AG10803 (cell line): ENCODE measurements at regions not wholly inside any gene's neighbourhood (a gene's known extent, or its start where the extent isn't known, plus 50 kb on each side); places are given as distances from the start of the nearest gene placed in this dataset.

Source experiments
- DNase-seq: peaks from one replicate; pipeline ENCODE4 v3.0.0; 2010; ENCODE audit warnings: low read depth
- H3K4me3 ChIP-seq: 2 replicates; pipeline ENCODE4 v1.5.1; 2011; ENCODE audit warnings: mild to moderate bottlenecking, low read length, control low read depth
- TF ChIP-seq, protein P1 (sequence below): conservative IDR thresholded peaks from 2 replicates; pipeline ENCODE4 v1.5.1; 2011; ENCODE audit warnings: mild to moderate bottlenecking, low read length, control low read depth, inconsistent platforms

DNA sequence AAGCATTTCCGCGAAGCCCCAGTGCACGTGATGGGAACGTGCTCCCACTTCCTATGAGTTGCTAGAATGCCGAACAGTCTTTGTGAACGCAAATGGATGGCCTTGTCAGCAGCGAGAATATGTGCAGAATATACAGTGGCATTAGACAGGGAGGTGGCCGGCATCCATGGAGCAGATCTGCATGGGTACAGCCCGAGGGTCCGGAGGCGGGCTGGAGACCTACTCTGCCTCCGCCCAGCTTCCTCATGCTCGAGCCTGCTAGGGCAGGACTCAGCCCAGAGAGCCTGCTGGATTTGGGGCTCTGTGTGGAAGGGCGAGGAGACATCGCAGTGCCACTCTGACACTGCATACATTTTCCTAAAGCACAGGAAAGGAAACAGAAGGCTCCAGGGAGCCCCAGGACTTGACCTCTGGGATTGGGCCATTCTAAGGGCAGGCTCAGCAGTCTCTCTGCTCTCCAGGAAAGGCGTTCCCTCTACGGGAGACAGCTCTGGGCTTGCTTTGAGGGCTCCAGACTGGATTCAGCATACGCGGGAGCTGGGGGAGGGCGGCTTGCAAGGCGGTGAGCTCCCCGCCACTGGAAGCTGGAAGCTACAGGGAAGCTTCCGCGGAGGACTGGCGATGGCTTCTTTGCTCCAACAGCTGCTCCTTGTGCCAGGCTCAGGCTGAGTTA is 55.9 kb upstream of the UQCRFS1 start:
- TF ChIP-seq, protein P1, sequence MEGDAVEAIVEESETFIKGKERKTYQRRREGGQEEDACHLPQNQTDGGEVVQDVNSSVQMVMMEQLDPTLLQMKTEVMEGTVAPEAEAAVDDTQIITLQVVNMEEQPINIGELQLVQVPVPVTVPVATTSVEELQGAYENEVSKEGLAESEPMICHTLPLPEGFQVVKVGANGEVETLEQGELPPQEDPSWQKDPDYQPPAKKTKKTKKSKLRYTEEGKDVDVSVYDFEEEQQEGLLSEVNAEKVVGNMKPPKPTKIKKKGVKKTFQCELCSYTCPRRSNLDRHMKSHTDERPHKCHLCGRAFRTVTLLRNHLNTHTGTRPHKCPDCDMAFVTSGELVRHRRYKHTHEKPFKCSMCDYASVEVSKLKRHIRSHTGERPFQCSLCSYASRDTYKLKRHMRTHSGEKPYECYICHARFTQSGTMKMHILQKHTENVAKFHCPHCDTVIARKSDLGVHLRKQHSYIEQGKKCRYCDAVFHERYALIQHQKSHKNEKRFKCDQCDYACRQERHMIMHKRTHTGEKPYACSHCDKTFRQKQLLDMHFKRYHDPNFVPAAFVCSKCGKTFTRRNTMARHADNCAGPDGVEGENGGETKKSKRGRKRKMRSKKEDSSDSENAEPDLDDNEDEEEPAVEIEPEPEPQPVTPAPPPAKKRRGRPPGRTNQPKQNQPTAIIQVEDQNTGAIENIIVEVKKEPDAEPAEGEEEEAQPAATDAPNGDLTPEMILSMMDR = no peak
- DNase-seq = no peak
- H3K4me3 ChIP-seq = no peak overlapping the region

DNA sequence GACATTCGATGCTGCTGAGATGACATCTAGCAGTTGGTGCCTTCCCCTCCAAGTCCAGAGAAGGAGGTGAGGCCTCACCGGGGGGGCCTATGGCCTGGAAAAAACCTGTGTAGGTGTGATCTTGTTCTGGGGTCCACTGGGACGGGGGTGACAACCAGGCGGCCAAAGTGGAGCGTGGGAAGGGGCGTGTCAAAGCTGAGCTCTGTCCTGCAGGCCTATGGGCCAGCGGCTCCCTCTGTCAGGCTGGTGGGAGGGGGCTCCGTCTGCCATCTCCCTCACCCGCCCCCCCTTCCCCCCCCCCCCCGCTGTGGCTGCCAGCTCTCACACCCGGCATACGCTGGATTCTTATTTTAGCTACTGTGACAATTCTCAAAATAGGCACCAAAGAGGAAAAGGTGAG is 56.7 kb upstream of the UQCRFS1 start:
- TF ChIP-seq, protein P1 = no peak
- H3K4me3 ChIP-seq = no peak overlapping the region
- DNase-seq = no peak

DNA sequence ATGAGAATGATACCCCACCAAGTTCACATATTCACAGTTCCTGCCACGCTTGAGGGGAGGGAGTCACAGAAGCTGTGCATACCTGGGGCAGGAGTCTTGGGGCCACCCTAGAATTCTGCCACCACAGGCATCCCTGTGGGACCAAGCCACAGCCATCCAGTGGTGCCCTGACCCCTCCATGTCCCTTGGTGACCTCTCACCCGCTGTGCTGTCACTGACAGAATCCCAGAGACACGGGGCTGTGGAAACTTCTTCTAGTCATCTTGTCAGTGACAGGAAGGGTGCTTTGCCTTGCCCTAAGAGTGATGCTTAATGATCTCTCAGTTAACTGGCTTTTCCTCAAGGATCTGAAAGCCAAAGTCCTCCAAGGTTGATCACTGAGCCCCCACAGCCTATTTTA is 58.4 kb upstream of the UQCRFS1 start:
- H3K4me3 ChIP-seq = no peak overlapping the region
- TF ChIP-seq, protein P1 = no peak
- no peak for DNase-seq

DNA sequence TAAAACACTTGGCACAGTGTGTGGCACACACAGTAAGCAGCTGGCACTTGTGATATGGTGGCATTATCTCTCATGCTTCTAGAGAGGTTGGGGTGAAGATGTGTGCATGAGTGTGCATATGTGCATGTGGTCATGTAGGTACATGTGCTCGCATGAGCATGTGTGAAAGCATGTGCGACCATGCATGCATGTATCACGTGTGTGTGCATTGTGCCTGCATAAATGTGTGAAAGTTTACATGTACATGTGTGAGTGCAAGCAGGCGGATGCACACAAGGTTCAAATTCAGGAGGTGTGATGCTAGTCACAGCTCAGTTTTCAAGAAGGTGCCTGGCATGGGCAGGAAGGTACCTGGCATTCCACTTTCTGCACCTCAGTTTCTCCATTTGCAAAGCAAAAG is 59.0 kb upstream of the UQCRFS1 start:
- no peak for DNase-seq
- TF ChIP-seq, protein P1 = no peak
- no peak overlapping the region for H3K4me3 ChIP-seq

DNA sequence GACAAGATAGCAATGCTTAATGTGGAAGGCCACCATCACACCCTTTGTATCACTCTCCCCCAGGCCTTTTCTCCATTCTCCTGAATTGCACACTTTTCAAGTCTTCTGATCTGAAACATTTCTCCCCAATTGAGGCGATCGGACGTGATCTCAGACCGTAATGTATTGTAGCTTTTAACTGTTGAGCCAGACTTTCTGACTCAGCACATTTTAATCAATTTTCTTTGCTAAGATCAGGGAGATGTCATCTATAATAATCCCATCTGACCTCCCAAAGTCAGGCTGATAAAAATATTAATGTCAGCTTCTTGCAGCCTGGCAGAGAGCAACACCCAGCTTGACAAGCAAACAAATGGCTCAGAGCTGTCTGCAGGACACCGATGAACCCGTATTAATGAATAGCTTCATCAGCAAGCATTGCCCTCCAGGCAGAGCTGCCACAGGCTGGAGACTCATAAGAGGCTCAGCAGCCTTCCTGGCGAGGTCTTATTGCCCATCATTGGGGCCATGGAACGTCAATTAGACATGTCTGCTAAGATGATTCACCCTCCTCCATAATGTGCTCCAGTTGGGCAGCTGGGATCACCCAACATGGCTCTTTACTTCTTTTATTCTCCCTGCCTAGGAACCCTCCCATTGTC is 60.2 kb upstream of the UQCRFS1 start:
- H3K4me3 ChIP-seq = no peak overlapping the region
- TF ChIP-seq, protein P1 = no peak
- no peak for DNase-seq

DNA sequence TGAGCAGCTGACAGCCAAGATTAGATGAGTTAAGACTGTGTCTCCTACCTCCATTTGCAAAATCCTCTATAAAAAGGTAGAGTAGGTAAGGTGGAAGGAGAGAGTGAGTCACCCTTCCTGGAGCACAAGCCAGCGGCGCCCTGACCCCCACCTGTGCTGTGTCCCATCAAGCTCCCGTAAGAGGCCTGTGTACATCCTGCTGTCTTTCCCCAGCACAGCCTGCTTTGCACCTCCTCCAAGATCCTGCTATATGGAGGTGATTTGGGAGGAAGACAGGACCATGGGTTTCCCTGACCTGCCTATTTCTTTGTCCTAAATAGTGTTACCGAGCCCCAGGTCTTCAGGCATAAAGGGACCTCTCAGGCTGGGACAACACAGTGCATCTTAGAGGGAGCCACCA is 62.3 kb upstream of the UQCRFS1 start:
- no peak overlapping the region for H3K4me3 ChIP-seq
- TF ChIP-seq, protein P1 = no peak
- no peak for DNase-seq

DNA sequence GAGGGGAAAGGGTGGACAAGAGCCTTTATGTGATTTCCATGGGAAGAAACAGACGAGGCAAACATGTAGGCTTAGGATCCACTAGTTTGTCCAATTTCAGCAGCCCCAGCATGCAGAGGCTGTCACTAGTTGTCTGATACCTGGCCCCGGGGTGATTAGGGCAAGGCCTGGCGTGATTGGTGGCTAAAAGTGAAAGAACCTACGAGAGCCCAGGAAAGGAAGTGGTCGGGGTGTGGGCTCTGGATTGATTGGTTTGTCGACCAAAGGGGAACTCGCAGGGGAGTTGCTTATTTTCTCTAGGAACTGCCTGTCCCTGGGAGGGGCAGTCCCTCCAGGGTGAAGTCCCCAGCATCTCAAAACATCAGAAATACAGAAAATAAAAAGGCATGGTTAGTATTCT is 64.2 kb upstream of the UQCRFS1 start:
- H3K4me3 ChIP-seq = no peak overlapping the region
- TF ChIP-seq, protein P1 = no peak
- peak; percentile 19 for DNase-seq
